ENCODE measurements at regions not wholly inside any gene's neighbourhood (a gene's known extent, or its start where the extent isn't known, plus 50 kb on each side); places are given as distances from the start of the nearest gene placed in this dataset.

DNA sequence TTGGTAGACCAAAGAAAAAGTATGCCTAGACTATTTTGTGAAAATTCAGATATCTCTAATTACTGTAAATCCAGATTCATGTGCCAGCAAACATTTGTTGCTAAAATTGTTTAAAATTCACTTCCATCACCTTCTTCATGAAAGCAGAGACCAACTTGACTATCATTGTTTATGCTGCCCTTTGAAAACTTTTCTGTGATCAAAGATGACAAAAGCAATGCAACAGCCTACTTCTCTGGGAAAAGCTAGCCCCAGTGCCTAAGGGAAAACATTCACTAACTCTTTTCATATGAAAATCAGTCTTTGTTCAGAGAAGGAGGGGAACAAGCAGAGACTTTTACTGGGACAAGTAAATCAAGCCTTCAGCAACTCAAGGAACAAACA is 178.0 kb upstream of the P2RY1 start:
- no peaks in the 10 kb centered on the region for H3K27me3 ChIP-seq (ENCODE audit: insufficient read depth, low read length)
- H3K18ac ChIP-seq (ENCODE audit: insufficient read length, low read depth, low read length) = no peak overlapping the region
- peaks cover 4 to 12% (median 10%) of the 10 kb centered on the region in 3 experiments for H3K36me3 Mint-ChIP-seq (ENCODE audit: insufficient read depth in 1 of 3, low read depth in 3 of 3)
- no peaks in the 10 kb centered on the region for H4K20me1 ChIP-seq (ENCODE audit: control insufficient read depth, insufficient read depth, insufficient read length)
- TF ChIP-seq, protein P1, sequence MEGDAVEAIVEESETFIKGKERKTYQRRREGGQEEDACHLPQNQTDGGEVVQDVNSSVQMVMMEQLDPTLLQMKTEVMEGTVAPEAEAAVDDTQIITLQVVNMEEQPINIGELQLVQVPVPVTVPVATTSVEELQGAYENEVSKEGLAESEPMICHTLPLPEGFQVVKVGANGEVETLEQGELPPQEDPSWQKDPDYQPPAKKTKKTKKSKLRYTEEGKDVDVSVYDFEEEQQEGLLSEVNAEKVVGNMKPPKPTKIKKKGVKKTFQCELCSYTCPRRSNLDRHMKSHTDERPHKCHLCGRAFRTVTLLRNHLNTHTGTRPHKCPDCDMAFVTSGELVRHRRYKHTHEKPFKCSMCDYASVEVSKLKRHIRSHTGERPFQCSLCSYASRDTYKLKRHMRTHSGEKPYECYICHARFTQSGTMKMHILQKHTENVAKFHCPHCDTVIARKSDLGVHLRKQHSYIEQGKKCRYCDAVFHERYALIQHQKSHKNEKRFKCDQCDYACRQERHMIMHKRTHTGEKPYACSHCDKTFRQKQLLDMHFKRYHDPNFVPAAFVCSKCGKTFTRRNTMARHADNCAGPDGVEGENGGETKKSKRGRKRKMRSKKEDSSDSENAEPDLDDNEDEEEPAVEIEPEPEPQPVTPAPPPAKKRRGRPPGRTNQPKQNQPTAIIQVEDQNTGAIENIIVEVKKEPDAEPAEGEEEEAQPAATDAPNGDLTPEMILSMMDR (conservative IDR thresholded peaks at IDR 0.05) = no peak
- H3K9me3 ChIP-seq (ENCODE audit: control insufficient read depth, low read depth, low read length) = no peaks in the 10 kb centered on the region
- H2AK5ac ChIP-seq (ENCODE audit: insufficient read length, low read length) = no peak overlapping the region
- no peaks in the 10 kb centered on the region for H3K27me3 Mint-ChIP-seq (ENCODE audit: low read depth)
- peak overlapping the region; percentile 82 for H3K27ac ChIP-seq (ENCODE audit: insufficient read length, low read depth, low read length)
- H3K4me1 ChIP-seq (ENCODE audit: insufficient read depth, low read length) = peaks cover 7% of the 10 kb centered on the region
- no peaks in the 10 kb centered on the region for H3K23me2 ChIP-seq (ENCODE audit: insufficient read length, low read depth, low read length, poor library complexity, severe bottlenecking)
- H3K23ac ChIP-seq (ENCODE audit: insufficient read length, low read depth, low read length) = no peak overlapping the region
- no peak overlapping the region for H3K14ac ChIP-seq (ENCODE audit: insufficient read depth, low read length)
- H3K4me2 ChIP-seq (ENCODE audit: insufficient read depth, insufficient read length, low read length) = peak overlapping the region; percentile 28
- DNase-seq = no peak
- H2BK15ac ChIP-seq (ENCODE audit: low read depth, low read length) = no peak overlapping the region
- H3K4me1 Mint-ChIP-seq = peaks cover 49 to 56% of the 10 kb centered on the region in 2 experiments
- H2BK120ac ChIP-seq (ENCODE audit: low read depth, low read length, poor library complexity, severe bottlenecking) = no peak overlapping the region
- no peak overlapping the region for H3T11ph ChIP-seq (ENCODE audit: low read length)
- H3K79me2 ChIP-seq (ENCODE audit: insufficient read depth, low read length) = no peaks in the 10 kb centered on the region
- peak overlapping the region in 1 of 2 experiments; percentile 2; a peak in 1 of 5 replicates for H3K4me3 Mint-ChIP-seq
- no peak overlapping the region for H3K4ac ChIP-seq (ENCODE audit: low read depth, low read length)
- H3K56ac ChIP-seq (ENCODE audit: insufficient read length, low read depth, low read length) = no peak overlapping the region
- no peak overlapping the region for H2BK20ac ChIP-seq (ENCODE audit: low read depth, low read length, poor library complexity, severe bottlenecking)
- H3K9ac ChIP-seq (ENCODE audit: extremely low read depth, insufficient read length, low read length) = no peak overlapping the region
- H2AFZ ChIP-seq (ENCODE audit: low read length) = no peak overlapping the region
- H4K8ac ChIP-seq (replicated peaks; ENCODE audit: insufficient read length, low read depth, low read length) = no peak overlapping the region
- no peak overlapping the region for H2BK12ac ChIP-seq (ENCODE audit: insufficient read length, low read depth, low read length)
- H3K79me1 ChIP-seq (ENCODE audit: insufficient read depth, low read depth, low read length, poor library complexity, severe bottlenecking) = no peaks in the 10 kb centered on the region
- H2BK5ac ChIP-seq (ENCODE audit: insufficient read length, low read length) = no peak overlapping the region
- H4K5ac ChIP-seq (ENCODE audit: insufficient read length, low read depth, low read length) = no peak overlapping the region
- H3K27ac Mint-ChIP-seq = peak overlapping the region; percentile 90 to 97 (median 91); a peak in 6 of 7 replicates
- H3K9me3 Mint-ChIP-seq = peaks cover 11% of the 10 kb centered on the region in 2 experiments
- H4K91ac ChIP-seq (ENCODE audit: insufficient read length, low read depth, low read length) = no peak overlapping the region

Data from H9 (cell line).